ENCODE measurements at regions not wholly inside any gene's neighbourhood (a gene's known extent, or its start where the extent isn't known, plus 50 kb on each side); places are given as distances from the start of the nearest gene placed in this dataset.

DNA sequence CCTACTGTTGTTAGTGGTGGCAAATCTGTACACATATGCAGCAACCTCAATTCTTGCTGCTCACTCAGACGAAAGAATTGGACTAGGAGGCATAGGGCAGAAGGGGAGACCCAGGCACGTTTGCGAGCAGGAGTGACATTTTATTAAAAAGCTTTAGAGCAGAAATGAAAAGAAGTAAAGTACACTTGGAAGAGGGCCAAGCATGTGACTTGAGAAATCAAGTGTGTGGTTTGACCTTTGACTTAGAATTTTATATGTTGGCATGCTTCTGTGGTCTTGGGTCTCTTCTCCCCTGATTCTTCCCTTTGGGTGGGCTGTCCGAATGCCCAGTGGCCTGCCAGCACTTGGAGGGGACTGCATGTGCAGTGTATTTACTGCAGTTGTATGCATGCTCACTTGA, 205.5 kb upstream of the SEMA3D start:
- TF ChIP-seq RAD21 (IDR thresholded peaks at IDR 0.05; ENCODE audit: low read depth) (no peak), CEBPB (IDR thresholded peaks at IDR 0.05) (no peak), CREB1 (IDR thresholded peaks at IDR 0.05; ENCODE audit: low read depth) (no peak), TCF12 (IDR thresholded peaks at IDR 0.05; ENCODE audit: low read depth) (no peak), TAF1 (IDR thresholded peaks at IDR 0.05; ENCODE audit: low read depth) (no peak), ZBTB7A (IDR thresholded peaks at IDR 0.05; ENCODE audit: low read depth) (no peak), FOXM1 (IDR thresholded peaks at IDR 0.05; ENCODE audit: borderline replicate concordance, low read depth) (no peak)
- TF ChIP-seq, protein P1, sequence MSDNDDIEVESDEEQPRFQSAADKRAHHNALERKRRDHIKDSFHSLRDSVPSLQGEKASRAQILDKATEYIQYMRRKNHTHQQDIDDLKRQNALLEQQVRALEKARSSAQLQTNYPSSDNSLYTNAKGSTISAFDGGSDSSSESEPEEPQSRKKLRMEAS (IDR thresholded peaks at IDR 0.05), result no peak
- TF ChIP-seq, protein P2, sequence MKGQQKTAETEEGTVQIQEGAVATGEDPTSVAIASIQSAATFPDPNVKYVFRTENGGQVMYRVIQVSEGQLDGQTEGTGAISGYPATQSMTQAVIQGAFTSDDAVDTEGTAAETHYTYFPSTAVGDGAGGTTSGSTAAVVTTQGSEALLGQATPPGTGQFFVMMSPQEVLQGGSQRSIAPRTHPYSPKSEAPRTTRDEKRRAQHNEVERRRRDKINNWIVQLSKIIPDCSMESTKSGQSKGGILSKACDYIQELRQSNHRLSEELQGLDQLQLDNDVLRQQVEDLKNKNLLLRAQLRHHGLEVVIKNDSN (IDR thresholded peaks at IDR 0.05), result no peak
- TF ChIP-seq, protein P3, sequence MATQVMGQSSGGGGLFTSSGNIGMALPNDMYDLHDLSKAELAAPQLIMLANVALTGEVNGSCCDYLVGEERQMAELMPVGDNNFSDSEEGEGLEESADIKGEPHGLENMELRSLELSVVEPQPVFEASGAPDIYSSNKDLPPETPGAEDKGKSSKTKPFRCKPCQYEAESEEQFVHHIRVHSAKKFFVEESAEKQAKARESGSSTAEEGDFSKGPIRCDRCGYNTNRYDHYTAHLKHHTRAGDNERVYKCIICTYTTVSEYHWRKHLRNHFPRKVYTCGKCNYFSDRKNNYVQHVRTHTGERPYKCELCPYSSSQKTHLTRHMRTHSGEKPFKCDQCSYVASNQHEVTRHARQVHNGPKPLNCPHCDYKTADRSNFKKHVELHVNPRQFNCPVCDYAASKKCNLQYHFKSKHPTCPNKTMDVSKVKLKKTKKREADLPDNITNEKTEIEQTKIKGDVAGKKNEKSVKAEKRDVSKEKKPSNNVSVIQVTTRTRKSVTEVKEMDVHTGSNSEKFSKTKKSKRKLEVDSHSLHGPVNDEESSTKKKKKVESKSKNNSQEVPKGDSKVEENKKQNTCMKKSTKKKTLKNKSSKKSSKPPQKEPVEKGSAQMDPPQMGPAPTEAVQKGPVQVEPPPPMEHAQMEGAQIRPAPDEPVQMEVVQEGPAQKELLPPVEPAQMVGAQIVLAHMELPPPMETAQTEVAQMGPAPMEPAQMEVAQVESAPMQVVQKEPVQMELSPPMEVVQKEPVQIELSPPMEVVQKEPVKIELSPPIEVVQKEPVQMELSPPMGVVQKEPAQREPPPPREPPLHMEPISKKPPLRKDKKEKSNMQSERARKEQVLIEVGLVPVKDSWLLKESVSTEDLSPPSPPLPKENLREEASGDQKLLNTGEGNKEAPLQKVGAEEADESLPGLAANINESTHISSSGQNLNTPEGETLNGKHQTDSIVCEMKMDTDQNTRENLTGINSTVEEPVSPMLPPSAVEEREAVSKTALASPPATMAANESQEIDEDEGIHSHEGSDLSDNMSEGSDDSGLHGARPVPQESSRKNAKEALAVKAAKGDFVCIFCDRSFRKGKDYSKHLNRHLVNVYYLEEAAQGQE (IDR thresholded peaks at IDR 0.05; ENCODE audit: low read depth), result no peak

Measured in Ishikawa (cell line).